Neural progenitor cell (in vitro differentiated cells): ENCODE measurements at regions not wholly inside any gene's neighbourhood (a gene's known extent, or its start where the extent isn't known, plus 50 kb on each side); places are given as distances from the start of the nearest gene placed in this dataset.

Experiments used
- CTCF ChIP-seq: fragments of 200-600 bp; sonication (generic); IDR thresholded peaks from 2 replicates; pipeline ENCODE4 v1.5.1; 2017; ENCODE audit warnings: antibody characterized with exemption, mild to moderate bottlenecking
- EZH2phosphoT487 ChIP-seq: fragments of 200-600 bp; sonication (generic); IDR thresholded peaks from 2 replicates; pipeline ENCODE4 v1.6.1; 2017; ENCODE audit warnings: antibody characterized with exemption

GRCh38 chrX:4690521-4690920 is 977.1 kb upstream of the PRKX start:
- TF ChIP-seq CTCF (no peak), EZH2phosphoT487 (no peak)
